ENCODE measurements at regions not wholly inside any gene's neighbourhood (a gene's known extent, or its start where the extent isn't known, plus 50 kb on each side); places are given as distances from the start of the nearest gene placed in this dataset.

DNA sequence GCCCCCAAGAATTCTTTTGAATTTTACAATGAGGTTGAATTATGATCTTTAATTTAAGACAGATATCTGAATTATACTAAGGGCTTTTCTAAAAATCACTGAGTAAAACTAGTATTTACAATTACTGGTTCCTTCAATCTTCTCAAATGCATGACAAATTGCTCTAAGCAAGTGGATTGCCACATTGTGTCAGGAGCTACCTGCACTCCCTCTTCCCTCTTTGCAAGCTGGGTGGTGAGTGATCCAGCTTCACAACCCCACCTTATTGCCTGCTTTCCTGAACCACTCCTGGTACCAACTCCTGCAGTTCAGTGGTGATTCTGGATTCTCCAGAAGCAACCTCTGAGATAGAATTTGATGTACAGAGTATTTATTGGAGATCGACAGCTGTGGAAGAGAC, 49.9 kb upstream of the SERP2 start:
- no peak overlapping the region for H3K27ac ChIP-seq
- TF ChIP-seq, protein P1, sequence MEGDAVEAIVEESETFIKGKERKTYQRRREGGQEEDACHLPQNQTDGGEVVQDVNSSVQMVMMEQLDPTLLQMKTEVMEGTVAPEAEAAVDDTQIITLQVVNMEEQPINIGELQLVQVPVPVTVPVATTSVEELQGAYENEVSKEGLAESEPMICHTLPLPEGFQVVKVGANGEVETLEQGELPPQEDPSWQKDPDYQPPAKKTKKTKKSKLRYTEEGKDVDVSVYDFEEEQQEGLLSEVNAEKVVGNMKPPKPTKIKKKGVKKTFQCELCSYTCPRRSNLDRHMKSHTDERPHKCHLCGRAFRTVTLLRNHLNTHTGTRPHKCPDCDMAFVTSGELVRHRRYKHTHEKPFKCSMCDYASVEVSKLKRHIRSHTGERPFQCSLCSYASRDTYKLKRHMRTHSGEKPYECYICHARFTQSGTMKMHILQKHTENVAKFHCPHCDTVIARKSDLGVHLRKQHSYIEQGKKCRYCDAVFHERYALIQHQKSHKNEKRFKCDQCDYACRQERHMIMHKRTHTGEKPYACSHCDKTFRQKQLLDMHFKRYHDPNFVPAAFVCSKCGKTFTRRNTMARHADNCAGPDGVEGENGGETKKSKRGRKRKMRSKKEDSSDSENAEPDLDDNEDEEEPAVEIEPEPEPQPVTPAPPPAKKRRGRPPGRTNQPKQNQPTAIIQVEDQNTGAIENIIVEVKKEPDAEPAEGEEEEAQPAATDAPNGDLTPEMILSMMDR (IDR thresholded peaks at IDR 0.05) = no peak
- no peak for TF ChIP-seq ZFX (IDR thresholded peaks at IDR 0.05; ENCODE audit: borderline replicate concordance)

Measured in 22Rv1 (cell line).